ENCODE measurements at regions not wholly inside any gene's neighbourhood (a gene's known extent, or its start where the extent isn't known, plus 50 kb on each side); places are given as distances from the start of the nearest gene placed in this dataset.

DNA sequence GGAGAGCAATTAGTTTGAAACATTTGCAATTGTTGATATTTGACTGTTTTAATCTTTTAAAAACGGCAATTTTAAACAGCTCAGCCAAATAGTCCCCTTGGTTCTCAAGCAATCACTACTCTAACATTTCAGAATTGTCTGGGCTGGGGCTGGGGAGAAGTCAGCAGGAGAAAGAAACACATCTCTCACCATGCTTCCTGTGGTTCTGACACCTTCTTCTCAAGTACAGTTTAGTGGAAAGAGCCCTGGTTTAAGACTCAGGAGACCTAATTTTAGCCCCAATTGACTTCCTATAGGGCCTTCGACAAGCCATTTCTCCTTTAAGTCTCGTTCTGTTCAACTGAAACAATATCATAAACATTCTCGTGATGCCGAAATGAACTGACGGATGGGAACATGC, 168.4 kb upstream of the CDYL start:
- no peak for TF ChIP-seq CTCF (IDR thresholded peaks at IDR 0.05; ENCODE audit: low read depth, low read length)
- TF ChIP-seq EZH2phosphoT487 (IDR thresholded peaks at IDR 0.05; ENCODE audit: low read depth) = no peak
